Neuronal stem cell (in vitro differentiated cells): ENCODE measurements at regions not wholly inside any gene's neighbourhood (a gene's known extent, or its start where the extent isn't known, plus 50 kb on each side); places are given as distances from the start of the nearest gene placed in this dataset.

Experiments
- DNase-seq: peaks from one replicate; pipeline ENCODE4 v3.0.0-alpha.2; 2013; ENCODE audit warnings: low spot score
- H2AFZ ChIP-seq: one replicate; pipeline ENCODE4 v1.6.1; 2013; ENCODE audit warnings: mild to moderate bottlenecking, low read length, inconsistent platforms
- H2AK5ac ChIP-seq: 2 replicates; pipeline ENCODE4 v1.6.1; 2013; ENCODE audit warnings: low read depth, mild to moderate bottlenecking, inconsistent platforms, low read length, moderate library complexity, mixed read lengths
- H2BK120ac ChIP-seq: 2 replicates; pipeline ENCODE4 v1.6.1; 2013; ENCODE audit warnings: low read depth, mild to moderate bottlenecking, inconsistent platforms, low read length, moderate library complexity, mixed read lengths
- H2BK12ac ChIP-seq: one replicate; pipeline ENCODE4 v1.6.1; 2013; ENCODE audit warnings: low read length, inconsistent platforms
- H2BK15ac ChIP-seq: 2 replicates; pipeline ENCODE4 v1.6.1; 2013; ENCODE audit warnings: mild to moderate bottlenecking, low read length, inconsistent platforms, mixed read lengths
- H2BK5ac ChIP-seq: one replicate; pipeline ENCODE4 v1.6.1; 2013; ENCODE audit warnings: inconsistent platforms, mild to moderate bottlenecking, low read length, moderate library complexity
- H3K14ac ChIP-seq: one replicate; pipeline ENCODE4 v1.6.1; 2013; ENCODE audit warnings: low read length, inconsistent platforms
- H3K18ac ChIP-seq: 2 replicates; pipeline ENCODE4 v1.6.1; 2013; ENCODE audit warnings: low read length, inconsistent platforms
- H3K23ac ChIP-seq: 2 replicates; pipeline ENCODE4 v1.6.1; 2013; ENCODE audit warnings: low read depth, mild to moderate bottlenecking, mixed read lengths, low read length, inconsistent platforms; ENCODE audit not compliant: poor library complexity
- H3K27ac ChIP-seq: replicated peaks from 3 replicates; pipeline ENCODE4 v1.5.1; 2013; ENCODE audit warnings: low read length, inconsistent platforms
- H3K27me3 ChIP-seq, 3 experiments: 2 replicates each; pipeline ENCODE4 v1.6.1; 2013; ENCODE audit warnings: low read length in 3 of 3, mild to moderate bottlenecking in 2 of 3, inconsistent platforms in 1 of 3, low read depth in 1 of 3, mixed read lengths in 1 of 3, moderate library complexity in 1 of 3; ENCODE audit not compliant: control insufficient read depth in 3 of 3, insufficient read depth in 3 of 3
- H3K36me3 ChIP-seq, 2 donors: replicated peaks in 1 of 2; 2 replicates each; pipeline ENCODE4 v1.6.1; 2013; ENCODE audit warnings: low read length in 2 of 2; ENCODE audit not compliant: control insufficient read depth in 2 of 2, insufficient read depth in 2 of 2
- H3K4ac ChIP-seq: 2 replicates; pipeline ENCODE4 v1.6.1; 2013; ENCODE audit warnings: inconsistent platforms, mild to moderate bottlenecking, low read length, moderate library complexity
- H3K4me1 ChIP-seq, 2 donors: 1 replicate in 1 of 2; 2 replicates in 1 of 2; pipeline ENCODE4 v1.6.1; 2013; ENCODE audit warnings: low read length in 2 of 2, low read depth in 1 of 2; ENCODE audit not compliant: control insufficient read depth in 2 of 2, insufficient read depth in 1 of 2
- H3K4me2 ChIP-seq: one replicate; pipeline ENCODE4 v1.6.1; 2013; ENCODE audit warnings: mild to moderate bottlenecking, low read length, inconsistent platforms; ENCODE audit not compliant: insufficient read depth, poor library complexity, severe bottlenecking
- H3K4me3 ChIP-seq, 2 donors: 2 replicates each; pipeline ENCODE4 v1.5.1; 2013; ENCODE audit warnings: low read length in 2 of 2, mild to moderate bottlenecking in 2 of 2, inconsistent platforms in 1 of 2, moderate library complexity in 1 of 2
- H3K79me1 ChIP-seq: one replicate; pipeline ENCODE4 v1.6.1; 2013; ENCODE audit warnings: low read depth, mild to moderate bottlenecking, inconsistent platforms, low read length, moderate library complexity
- H3K9ac ChIP-seq: one replicate; pipeline ENCODE4 v1.6.1; 2013; ENCODE audit warnings: mild to moderate bottlenecking, low read depth, low read length, inconsistent platforms; ENCODE audit not compliant: poor library complexity
- H3K9me3 ChIP-seq, 2 donors: replicated peaks in 1 of 2; 2 replicates each; pipeline versions ENCODE3 to v1.6.1; 2013; ENCODE audit warnings: low read length in 2 of 2, mild to moderate bottlenecking in 2 of 2, inconsistent platforms in 1 of 2, low read depth in 1 of 2, mixed read lengths in 1 of 2, moderate library complexity in 1 of 2; ENCODE audit not compliant: control insufficient read depth in 2 of 2, insufficient read depth in 1 of 2
- H4K8ac ChIP-seq: one replicate; pipeline ENCODE4 v1.6.1; 2013; ENCODE audit warnings: low read depth, mild to moderate bottlenecking, inconsistent platforms, low read length, moderate library complexity
- H4K91ac ChIP-seq: one replicate; pipeline ENCODE4 v1.6.1; 2013; ENCODE audit warnings: low read length, low read depth, mild to moderate bottlenecking, inconsistent platforms; ENCODE audit not compliant: poor library complexity
- WGBS, 2 donors: extraction: QIAGEN DNeasy Blood & Tissue Kit; methylation state at CpG; one replicate each; pipeline ENCODE4 v1.1.7; 2013; ENCODE audit warnings: missing lambda C conversion rate in 2 of 2, mixed read lengths in 1 of 2; ENCODE audit not compliant: insufficient read length in 2 of 2, insufficient replicate concordance in 1 of 2; ENCODE audit errors: extremely low coverage in 2 of 2; 5-methylcytosine and 5-hydroxymethylcytosine counted together

- Histone ChIP-seq H3K14ac (no peak overlapping the region), H3K36me3 (no peaks in the 10 kb centered on the region), H4K91ac (no peak overlapping the region), H3K4me3 (no peak overlapping the region), H3K9me3 (peaks cover 0 to 15% of the 10 kb centered on the region in 2 donors), H4K8ac (no peak overlapping the region), H3K9ac (no peak overlapping the region), H2AK5ac (no peak overlapping the region), H3K4me1 (no peaks in the 10 kb centered on the region), H3K27me3 (no peaks in the 10 kb centered on the region), H2BK12ac (no peak overlapping the region), H3K18ac (no peak overlapping the region), H2AFZ (no peak overlapping the region), H3K79me1 (no peaks in the 10 kb centered on the region), H2BK120ac (no peak overlapping the region), H3K23ac (no peak overlapping the region), H2BK15ac (no peak overlapping the region), H3K4ac (no peak overlapping the region), H2BK5ac (no peak overlapping the region), H3K4me2 (no peak overlapping the region), H3K27ac (no peak overlapping the region)
- DNase-seq = no peak
- WGBS, 2 donors = no CpG with 5 or more reads among the region's 4 CpGs
Observed at GRCh38 chr1:30487042-30487441, 236.3 kb downstream of the MATN1 start.

- Histone ChIP-seq H3K23ac (no peak overlapping the region), H2BK12ac (no peak overlapping the region), H3K4ac (no peak overlapping the region), H2BK120ac (no peak overlapping the region), H4K91ac (no peak overlapping the region), H2AK5ac (no peak overlapping the region), H3K14ac (no peak overlapping the region), H3K27me3 (no peaks in the 10 kb centered on the region), H3K9ac (no peak overlapping the region), H4K8ac (no peak overlapping the region), H3K4me1 (no peaks in the 10 kb centered on the region), H3K9me3 (peaks cover 10 to 15% of the 10 kb centered on the region in 2 donors), H2AFZ (no peak overlapping the region), H3K36me3 (no peaks in the 10 kb centered on the region), H2BK15ac (no peak overlapping the region), H3K4me2 (no peak overlapping the region), H3K18ac (no peak overlapping the region), H3K27ac (no peak overlapping the region), H3K4me3 (no peak overlapping the region), H2BK5ac (no peak overlapping the region), H3K79me1 (no peaks in the 10 kb centered on the region)
- DNase-seq = no peak
- no CpG with 5 or more reads among the region's 6 CpGs for WGBS, 2 donors
Observed at GRCh38 chr1:30485072-30485471, 238.3 kb downstream of the MATN1 start.

GRCh38 chr1:30484668-30485067 lies 238.7 kb downstream of the MATN1 start:
- H2BK120ac ChIP-seq = no peak overlapping the region
- H3K27me3 ChIP-seq = no peaks in the 10 kb centered on the region
- no peak overlapping the region for H3K4me2 ChIP-seq
- no peak overlapping the region for H2BK15ac ChIP-seq
- H3K23ac ChIP-seq = no peak overlapping the region
- no peak overlapping the region for H2BK5ac ChIP-seq
- no peak overlapping the region for H2AFZ ChIP-seq
- H3K27ac ChIP-seq = no peak overlapping the region
- H3K79me1 ChIP-seq = no peaks in the 10 kb centered on the region
- H3K9me3 ChIP-seq = peaks cover 10 to 14% of the 10 kb centered on the region in 2 donors
- H4K8ac ChIP-seq = no peak overlapping the region
- no peak for DNase-seq
- no peaks in the 10 kb centered on the region for H3K4me1 ChIP-seq
- no peak overlapping the region for H3K9ac ChIP-seq
- no peak overlapping the region for H2BK12ac ChIP-seq
- no peaks in the 10 kb centered on the region for H3K36me3 ChIP-seq
- no peak overlapping the region for H3K4ac ChIP-seq
- no peak overlapping the region for H3K14ac ChIP-seq
- WGBS, 2 donors = no CpG with 5 or more reads among the region's 1 CpG
- no peak overlapping the region for H3K18ac ChIP-seq
- no peak overlapping the region for H2AK5ac ChIP-seq
- peak overlapping the region in 1 of 2 donors; percentile 52 for H3K4me3 ChIP-seq
- no peak overlapping the region for H4K91ac ChIP-seq

GRCh38 chr1:30479575-30479974 lies 243.8 kb downstream of the MATN1 start:
- no peak overlapping the region for H2AK5ac ChIP-seq
- no peak overlapping the region for H3K27ac ChIP-seq
- no peak overlapping the region for H2BK15ac ChIP-seq
- peaks cover 10 to 14% of the 10 kb centered on the region in 2 donors for H3K9me3 ChIP-seq
- no peaks in the 10 kb centered on the region for H3K27me3 ChIP-seq
- H2BK5ac ChIP-seq = no peak overlapping the region
- H2AFZ ChIP-seq = no peak overlapping the region
- no peaks in the 10 kb centered on the region for H3K36me3 ChIP-seq
- no peak overlapping the region for H3K9ac ChIP-seq
- WGBS, 2 donors = no CpG with 5 or more reads among the region's 7 CpGs
- no peak overlapping the region for H4K8ac ChIP-seq
- no peak overlapping the region for H3K14ac ChIP-seq
- no peak overlapping the region for H3K18ac ChIP-seq
- H3K4me1 ChIP-seq = no peaks in the 10 kb centered on the region
- no peak overlapping the region for H3K4me2 ChIP-seq
- peaks cover 2% of the 10 kb centered on the region for H3K79me1 ChIP-seq
- no peak overlapping the region for H4K91ac ChIP-seq
- H3K4ac ChIP-seq = no peak overlapping the region
- no peak overlapping the region for H3K23ac ChIP-seq
- H2BK12ac ChIP-seq = no peak overlapping the region
- no peak overlapping the region for H3K4me3 ChIP-seq
- no peak overlapping the region for H2BK120ac ChIP-seq
- DNase-seq = no peak
